Omental fat pad (tissue), 3 donors: ENCODE measurements at regions not wholly inside any gene's neighbourhood (a gene's known extent, or its start where the extent isn't known, plus 50 kb on each side); places are given as distances from the start of the nearest gene placed in this dataset.

ENCODE experiments used
- ATAC-seq: fragments of 150-250 bp; one replicate; pipeline ENCODE4 v1.9.1; 2016; ENCODE audit warnings: mild to moderate bottlenecking, moderate library complexity; ENCODE audit not compliant: low FRiP score
- DNase-seq: peaks from one replicate; pipeline ENCODE4 v3.0.0-alpha.2; 2019; ENCODE audit warnings: low spot score
- CTCF ChIP-seq, 3 donors: fragments of 450-650 bp; IDR thresholded peaks; one replicate each; pipeline ENCODE4 v1.5.1; 2016 to 2017; ENCODE audit warnings: antibody characterized with exemption in 3 of 3, mild to moderate bottlenecking in 3 of 3, moderate library complexity in 2 of 3

GRCh38 chr3:162541923-162542322 is 1045.3 kb downstream of the OTOL1 start:
- no peak for TF ChIP-seq CTCF (IDR thresholded peaks at IDR 0.05)
- ATAC-seq (no peak), DNase-seq (no peak)

GRCh38 chr3:162544246-162544645 is 1047.6 kb downstream of the OTOL1 start:
- DNase-seq (no peak), ATAC-seq (no peak)
- no peak for TF ChIP-seq CTCF (IDR thresholded peaks at IDR 0.05)

GRCh38 chr3:162546910-162547309 is 1050.3 kb downstream of the OTOL1 start:
- DNase-seq (no peak), ATAC-seq (no peak)
- no peak for TF ChIP-seq CTCF (IDR thresholded peaks at IDR 0.05)

GRCh38 chr3:162547321-162547720 is 1050.7 kb downstream of the OTOL1 start:
- no peak for TF ChIP-seq CTCF (IDR thresholded peaks at IDR 0.05)
- DNase-seq (no peak), ATAC-seq (no peak)

- DNase-seq (no peak), ATAC-seq (no peak)
- TF ChIP-seq CTCF (IDR thresholded peaks at IDR 0.05), result no peak
Measured at GRCh38 chr3:162555761-162556160, 1059.2 kb downstream of the OTOL1 start.

GRCh38 chr3:162558016-162558415 is 1061.4 kb downstream of the OTOL1 start:
- no peak for ATAC-seq
- DNase-seq, result no peak
- TF ChIP-seq CTCF (IDR thresholded peaks at IDR 0.05), result no peak

- no peak for TF ChIP-seq CTCF (IDR thresholded peaks at IDR 0.05)
- DNase-seq (no peak), ATAC-seq (no peak)
Measured at GRCh38 chr3:162568706-162569105, 1072.1 kb downstream of the OTOL1 start.
